Stimulated activated CD4-positive, alpha-beta T cell treated with anti-CD3 and anti-CD28 coated beads, Interleukin-12 subunit alpha, Interleukin-12 subunit beta, amount 100 ng/mL, for 48 hours (primary cell): ENCODE measurements at regions not wholly inside any gene's neighbourhood (a gene's known extent, or its start where the extent isn't known, plus 50 kb on each side); places are given as distances from the start of the nearest gene placed in this dataset.
"Not testable (repeated sequence)": the region's sequence is repeated elsewhere in the genome, so short reads cannot be mapped to it uniquely, and the experiment has no call there.

ENCODE experiments used
- DNase-seq, 3 donors: peaks; one replicate each; pipeline ENCODE4 v3.0.0-alpha.2; 2020; ENCODE audit warnings: low read depth in 2 of 3, low spot score in 1 of 3

- DNase-seq = no peak
These were observed 758.0 kb downstream of the FRK start for GRCh38 chr6:115302731-115303130.

GRCh38 chr6:115287467-115287866 lies 773.2 kb downstream of the FRK start:
- no peak for DNase-seq

- DNase-seq = no peak
These were observed 783.7 kb downstream of the FRK start for GRCh38 chr6:115276881-115277565.

GRCh38 chr6:115272311-115272710 lies 788.4 kb downstream of the FRK start:
- DNase-seq = no peak

GRCh38 chr6:115271434-115271833 lies 789.3 kb downstream of the FRK start:
- no peak for DNase-seq

- DNase-seq = no peak
These were observed 789.7 kb downstream of the FRK start for GRCh38 chr6:115270953-115271352.

- DNase-seq = no peak
These were observed 819.3 kb downstream of the FRK start for GRCh38 chr6:115241373-115241772.

GRCh38 chr6:115221198-115221597 lies 839.5 kb downstream of the FRK start:
- no peak for DNase-seq

GRCh38 chr6:115220551-115221159 lies 840.0 kb downstream of the FRK start:
- DNase-seq = no peak

- DNase-seq = no peak
These were observed 841.0 kb downstream of the FRK start for GRCh38 chr6:115219645-115220044.

GRCh38 chr6:115216835-115217234 lies 843.9 kb downstream of the FRK start:
- no peak for DNase-seq

- DNase-seq = no peak
These were observed 846.4 kb downstream of the FRK start for GRCh38 chr6:115214283-115214682.

- no peak for DNase-seq
These were observed 857.3 kb downstream of the FRK start for GRCh38 chr6:115203381-115203780.

GRCh38 chr6:115194981-115195638 lies 852.3 kb upstream of the HS3ST5 start:
- DNase-seq = no peak

- DNase-seq = no peak
These were observed 849.2 kb upstream of the HS3ST5 start for GRCh38 chr6:115191989-115192388.

- no peak for DNase-seq
These were observed 847.7 kb upstream of the HS3ST5 start for GRCh38 chr6:115190534-115190933.

- not testable (repeated sequence) for DNase-seq
These were observed 832.6 kb upstream of the HS3ST5 start for GRCh38 chr6:115175456-115175855.

- DNase-seq = not testable (repeated sequence)
These were observed 823.1 kb upstream of the HS3ST5 start for GRCh38 chr6:115165912-115166311.

GRCh38 chr6:115159733-115160132 lies 816.9 kb upstream of the HS3ST5 start:
- no peak for DNase-seq

- no peak for DNase-seq
These were observed 795.1 kb upstream of the HS3ST5 start for GRCh38 chr6:115137910-115138309.

GRCh38 chr6:115133790-115134189 lies 791.0 kb upstream of the HS3ST5 start:
- DNase-seq = no peak

- no peak for DNase-seq
These were observed 789.1 kb upstream of the HS3ST5 start for GRCh38 chr6:115131709-115132490.
